ENCODE measurements at regions not wholly inside any gene's neighbourhood (a gene's known extent, or its start where the extent isn't known, plus 50 kb on each side); places are given as distances from the start of the nearest gene placed in this dataset.
"Not testable (repeated sequence)": the region's sequence is repeated elsewhere in the genome, so short reads cannot be mapped to it uniquely, and the experiment has no call there.

- DNase-seq (ENCODE audit: low read depth), result no peak
Measured at GRCh38 chr6:106747139-106747538, 117.8 kb downstream of the QRSL1 start.

- DNase-seq (ENCODE audit: low read depth), result peak; percentile 95
Measured at GRCh38 chr6:106746652-106747051, 117.3 kb downstream of the QRSL1 start.

GRCh38 chr6:106745824-106746582, 116.6 kb downstream of the QRSL1 start:
- DNase-seq (ENCODE audit: low read depth), result no peak

- DNase-seq (ENCODE audit: low read depth), result no peak
Measured at GRCh38 chr6:106745197-106745770, 115.9 kb downstream of the QRSL1 start.

GRCh38 chr6:106744781-106745180, 115.4 kb downstream of the QRSL1 start:
- no peak for DNase-seq (ENCODE audit: low read depth)

- not testable (repeated sequence) for DNase-seq (ENCODE audit: low read depth)
Measured at GRCh38 chr6:106744029-106744428, 114.7 kb downstream of the QRSL1 start.

GRCh38 chr6:106743612-106744011, 114.2 kb downstream of the QRSL1 start:
- no peak for DNase-seq (ENCODE audit: low read depth)

GRCh38 chr6:106740287-106740686, 110.9 kb downstream of the QRSL1 start:
- no peak for DNase-seq (ENCODE audit: low read depth)

- DNase-seq (ENCODE audit: low read depth), result peak; percentile 96
Measured at GRCh38 chr6:106739387-106739786, 110.0 kb downstream of the QRSL1 start.

- DNase-seq (ENCODE audit: low read depth), result no peak
Measured at GRCh38 chr6:106736502-106736901, 107.1 kb downstream of the QRSL1 start.

GRCh38 chr6:106735828-106736227, 106.5 kb downstream of the QRSL1 start:
- DNase-seq (ENCODE audit: low read depth), result no peak

GRCh38 chr6:106735136-106735633, 105.8 kb downstream of the QRSL1 start:
- DNase-seq (ENCODE audit: low read depth), result peak; percentile 55

GRCh38 chr6:106733386-106733785, 104.0 kb downstream of the QRSL1 start:
- no peak for DNase-seq (ENCODE audit: low read depth)

- DNase-seq (ENCODE audit: low read depth), result no peak
Measured at GRCh38 chr6:106732376-106732940, 103.1 kb downstream of the QRSL1 start.

- no peak for DNase-seq (ENCODE audit: low read depth)
Measured at GRCh38 chr6:106731843-106732160, 102.4 kb downstream of the QRSL1 start.

- peak; percentile 99 for DNase-seq (ENCODE audit: low read depth)
Measured at GRCh38 chr6:106731144-106731842, 101.9 kb downstream of the QRSL1 start.

GRCh38 chr6:106730718-106731117, 101.3 kb downstream of the QRSL1 start:
- DNase-seq (ENCODE audit: low read depth), result no peak

GRCh38 chr6:106730264-106730663, 100.9 kb downstream of the QRSL1 start:
- no peak for DNase-seq (ENCODE audit: low read depth)

GRCh38 chr6:106729841-106730240, 100.5 kb downstream of the QRSL1 start:
- no peak for DNase-seq (ENCODE audit: low read depth)

- DNase-seq (ENCODE audit: low read depth), result peak; percentile 47
Measured at GRCh38 chr6:106728296-106728870, 99.0 kb downstream of the QRSL1 start.

GRCh38 chr6:106727480-106728149, 98.2 kb downstream of the QRSL1 start:
- no peak for DNase-seq (ENCODE audit: low read depth)

- peak; percentile 99 for DNase-seq (ENCODE audit: low read depth)
Measured at GRCh38 chr6:106724848-106725247, 95.5 kb downstream of the QRSL1 start.
